ENCODE measurements at regions not wholly inside any gene's neighbourhood (a gene's known extent, or its start where the extent isn't known, plus 50 kb on each side); places are given as distances from the start of the nearest gene placed in this dataset.

DNA sequence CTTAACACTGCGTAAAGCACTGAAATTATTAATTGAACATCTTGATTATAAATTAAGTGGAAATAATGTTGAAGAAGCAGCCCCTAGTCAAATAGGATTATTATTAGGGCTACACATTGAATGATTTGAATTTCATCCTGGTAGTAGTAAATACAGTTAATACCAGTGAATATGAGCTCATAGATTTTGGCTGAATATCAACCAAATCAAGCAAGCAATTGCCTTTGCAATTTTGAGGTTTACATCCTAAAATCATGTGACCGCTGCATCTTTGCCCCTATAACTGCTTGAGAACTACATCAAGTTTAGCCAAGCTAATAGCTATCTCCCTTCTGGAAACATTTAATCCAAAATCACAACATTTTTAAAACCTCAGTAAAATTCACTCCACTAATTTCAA, 801.2 kb upstream of the PIK3C3 start:
- no peaks in the 10 kb centered on the region for H3K9me3 ChIP-seq (ENCODE audit: control insufficient read depth in 2 of 3, insufficient read depth in 1 of 3, low read length in 3 of 3)
- no peak for TF ChIP-seq CTCF (IDR thresholded peaks at IDR 0.05; ENCODE audit: borderline replicate concordance, extremely low read depth, insufficient read depth)

DNA sequence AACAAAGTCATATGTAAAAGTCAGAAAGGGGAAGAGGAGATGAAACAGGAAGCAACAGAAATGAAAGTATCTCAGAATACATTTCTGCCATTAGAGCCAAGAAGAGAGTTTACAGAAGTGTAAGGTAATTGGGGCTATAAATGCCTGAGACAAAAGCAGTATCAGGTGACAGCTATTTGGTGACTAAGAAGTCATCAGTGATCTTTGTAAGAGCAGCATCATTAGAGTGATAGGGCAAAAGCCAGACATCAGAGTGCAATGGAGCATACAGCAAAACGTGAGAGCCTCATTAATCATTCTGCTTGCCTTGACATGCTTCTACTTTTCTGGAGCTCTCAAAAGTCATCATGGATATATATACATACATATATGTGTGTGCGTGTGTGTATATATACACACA, 804.7 kb upstream of the PIK3C3 start:
- Histone ChIP-seq H3K4me1 (ENCODE audit: control insufficient read depth in 2 of 3, insufficient read depth in 2 of 3, low read depth in 1 of 3, low read length in 3 of 3) (no peaks in the 10 kb centered on the region), H3K36me3 (ENCODE audit: control insufficient read depth in 2 of 3, insufficient read depth in 3 of 3, low read length in 3 of 3) (no peaks in the 10 kb centered on the region), H3K27me3 (ENCODE audit: control insufficient read depth, insufficient read depth, low read length) (no peaks in the 10 kb centered on the region), H3K27ac (ENCODE audit: low read depth in 2 of 2, low read length in 2 of 2) (no peak overlapping the region), H3K9me3 (ENCODE audit: control insufficient read depth in 2 of 3, insufficient read depth in 1 of 3, low read length in 3 of 3) (no peaks in the 10 kb centered on the region), H3K4me3 (ENCODE audit: low read length in 3 of 3) (no peak overlapping the region), H3K9ac (ENCODE audit: low read length in 3 of 3) (no peak overlapping the region)
- intact Hi-C loops (cut with DNase I), result no loop called here
- DNase-seq (peak in 3 of 5 donors; percentile 12 to 60 (median 51)), FAIRE-seq (no peak)
- no peak for TF ChIP-seq CTCF (IDR thresholded peaks at IDR 0.05; ENCODE audit: borderline replicate concordance, extremely low read depth, insufficient read depth)

More for the DNA sequence above, 801.2 kb upstream of the PIK3C3 start:
- H3K36me3 ChIP-seq (ENCODE audit: control insufficient read depth in 2 of 3, insufficient read depth in 3 of 3, low read length in 3 of 3), result no peaks in the 10 kb centered on the region
- H3K27me3 ChIP-seq (ENCODE audit: control insufficient read depth, insufficient read depth, low read length), result no peaks in the 10 kb centered on the region
- no peak for FAIRE-seq
- DNase-seq, result no peak
- no peak overlapping the region for H3K9ac ChIP-seq (ENCODE audit: low read length in 3 of 3)
- H3K4me1 ChIP-seq (ENCODE audit: control insufficient read depth in 2 of 3, insufficient read depth in 2 of 3, low read depth in 1 of 3, low read length in 3 of 3), result no peaks in the 10 kb centered on the region
- no peak overlapping the region for H3K4me3 ChIP-seq (ENCODE audit: low read length in 3 of 3)
- no peak overlapping the region for H3K27ac ChIP-seq (ENCODE audit: low read depth in 2 of 2, low read length in 2 of 2)
- intact Hi-C loops (cut with DNase I), result no loop called here

- no peaks in the 10 kb centered on the region for H3K4me1 ChIP-seq (ENCODE audit: control insufficient read depth in 2 of 3, insufficient read depth in 2 of 3, low read depth in 1 of 3, low read length in 3 of 3)
- no peaks in the 10 kb centered on the region for H3K9me3 ChIP-seq (ENCODE audit: control insufficient read depth in 2 of 3, insufficient read depth in 1 of 3, low read length in 3 of 3)
- no peak for TF ChIP-seq CTCF (IDR thresholded peaks at IDR 0.05; ENCODE audit: borderline replicate concordance, extremely low read depth, insufficient read depth)
- no peak overlapping the region for H3K27ac ChIP-seq (ENCODE audit: low read depth in 2 of 2, low read length in 2 of 2)
- intact Hi-C loops (cut with DNase I), result no loop called here
- H3K9ac ChIP-seq (ENCODE audit: low read length in 3 of 3), result no peak overlapping the region
- H3K36me3 ChIP-seq (ENCODE audit: control insufficient read depth in 2 of 3, insufficient read depth in 3 of 3, low read length in 3 of 3), result no peaks in the 10 kb centered on the region
- DNase-seq (no peak), FAIRE-seq (no peak)
- no peak overlapping the region for H3K4me3 ChIP-seq (ENCODE audit: low read length in 3 of 3)
- H3K27me3 ChIP-seq (ENCODE audit: control insufficient read depth, insufficient read depth, low read length), result no peaks in the 10 kb centered on the region
These were observed 808.7 kb upstream of the PIK3C3 start for GRCh38 chr18:41146301-41146700.

DNA sequence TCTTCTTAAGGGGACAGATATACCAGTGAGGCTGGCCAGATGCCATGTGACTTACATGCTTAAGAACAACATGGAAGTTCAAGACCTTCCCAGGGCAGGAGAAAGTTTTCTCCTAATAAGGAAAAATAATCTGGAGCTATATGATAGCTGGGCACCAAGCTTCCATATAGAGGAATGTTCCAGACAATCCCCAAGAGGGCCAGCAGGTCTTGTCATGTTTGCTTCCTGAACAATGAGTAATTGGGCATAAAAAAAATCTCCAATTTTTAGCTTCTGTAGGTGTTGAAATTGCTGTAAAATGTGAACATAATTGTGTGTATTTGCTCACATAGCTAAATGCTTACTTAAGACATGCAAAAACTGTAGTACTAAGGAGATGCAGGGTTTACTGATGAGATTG, 809.5 kb upstream of the PIK3C3 start:
- intact Hi-C loops (cut with DNase I), result no loop called here
- Histone ChIP-seq H3K4me1 (ENCODE audit: control insufficient read depth in 2 of 3, insufficient read depth in 2 of 3, low read depth in 1 of 3, low read length in 3 of 3) (no peaks in the 10 kb centered on the region), H3K9ac (ENCODE audit: low read length in 3 of 3) (no peak overlapping the region), H3K4me3 (ENCODE audit: low read length in 3 of 3) (no peak overlapping the region), H3K36me3 (ENCODE audit: control insufficient read depth in 2 of 3, insufficient read depth in 3 of 3, low read length in 3 of 3) (no peaks in the 10 kb centered on the region), H3K9me3 (ENCODE audit: control insufficient read depth in 2 of 3, insufficient read depth in 1 of 3, low read length in 3 of 3) (no peaks in the 10 kb centered on the region), H3K27ac (ENCODE audit: low read depth in 2 of 2, low read length in 2 of 2) (no peak overlapping the region), H3K27me3 (ENCODE audit: control insufficient read depth, insufficient read depth, low read length) (no peaks in the 10 kb centered on the region)
- FAIRE-seq (no peak), DNase-seq (no peak)
- no peak for TF ChIP-seq CTCF (IDR thresholded peaks at IDR 0.05; ENCODE audit: borderline replicate concordance, extremely low read depth, insufficient read depth)
